GM18505 (cell line): ENCODE measurements at regions not wholly inside any gene's neighbourhood (a gene's known extent, or its start where the extent isn't known, plus 50 kb on each side); places are given as distances from the start of the nearest gene placed in this dataset.

Source experiments
- ATAC-seq: cut with Tn5 transposase; IDR thresholded peaks from one replicate; pipeline ENCODE4 v1.9.1; 2021; ENCODE audit not compliant: unreplicated experiment
- POLR2A ChIP-seq: IDR thresholded peaks from 4 replicates; pipeline ENCODE4 v1.6.1; 2011; ENCODE audit warnings: borderline replicate concordance; ENCODE audit not compliant: insufficient read depth, insufficient read length; ENCODE audit errors: extremely low read depth

DNA sequence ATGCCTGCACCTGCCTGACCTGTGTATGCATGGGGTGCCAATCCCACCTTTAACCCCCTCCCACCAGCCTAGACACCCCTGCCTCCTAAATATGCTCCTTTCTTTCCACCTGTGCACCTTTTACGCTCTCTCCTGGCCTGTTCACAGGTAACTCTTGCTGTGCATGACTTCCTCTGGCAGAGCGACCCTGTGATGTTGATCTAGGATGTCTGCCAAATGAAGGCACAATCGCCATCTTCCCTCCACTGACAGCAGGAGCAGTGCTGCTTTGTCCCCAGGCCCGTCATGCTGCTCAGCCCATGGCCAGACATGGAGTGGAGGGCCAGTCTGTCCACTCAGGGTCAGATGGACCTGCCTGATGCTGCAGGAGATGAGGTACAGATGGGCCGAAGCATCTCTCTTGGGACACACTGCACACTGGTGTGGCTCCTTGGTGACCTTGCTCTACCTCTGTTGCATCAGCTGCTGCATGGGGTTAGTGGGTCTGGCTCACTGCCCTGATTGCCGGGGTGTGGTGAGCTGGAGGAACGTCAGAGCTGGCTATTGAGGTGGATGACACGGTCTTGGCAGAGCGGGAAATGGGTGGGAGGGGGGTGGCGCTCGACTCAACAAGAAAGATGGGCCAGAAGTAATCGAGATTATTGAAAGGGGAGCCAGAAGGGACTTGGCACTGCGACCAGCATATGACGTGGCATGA is 101.7 kb upstream of the PITX1 start:
- ATAC-seq, result no peak
- no peak for TF ChIP-seq POLR2A

GRCh38 chr5:135134691-135135381 is 100.8 kb upstream of the PITX1 start:
- no peak for ATAC-seq
- no peak for TF ChIP-seq POLR2A

DNA sequence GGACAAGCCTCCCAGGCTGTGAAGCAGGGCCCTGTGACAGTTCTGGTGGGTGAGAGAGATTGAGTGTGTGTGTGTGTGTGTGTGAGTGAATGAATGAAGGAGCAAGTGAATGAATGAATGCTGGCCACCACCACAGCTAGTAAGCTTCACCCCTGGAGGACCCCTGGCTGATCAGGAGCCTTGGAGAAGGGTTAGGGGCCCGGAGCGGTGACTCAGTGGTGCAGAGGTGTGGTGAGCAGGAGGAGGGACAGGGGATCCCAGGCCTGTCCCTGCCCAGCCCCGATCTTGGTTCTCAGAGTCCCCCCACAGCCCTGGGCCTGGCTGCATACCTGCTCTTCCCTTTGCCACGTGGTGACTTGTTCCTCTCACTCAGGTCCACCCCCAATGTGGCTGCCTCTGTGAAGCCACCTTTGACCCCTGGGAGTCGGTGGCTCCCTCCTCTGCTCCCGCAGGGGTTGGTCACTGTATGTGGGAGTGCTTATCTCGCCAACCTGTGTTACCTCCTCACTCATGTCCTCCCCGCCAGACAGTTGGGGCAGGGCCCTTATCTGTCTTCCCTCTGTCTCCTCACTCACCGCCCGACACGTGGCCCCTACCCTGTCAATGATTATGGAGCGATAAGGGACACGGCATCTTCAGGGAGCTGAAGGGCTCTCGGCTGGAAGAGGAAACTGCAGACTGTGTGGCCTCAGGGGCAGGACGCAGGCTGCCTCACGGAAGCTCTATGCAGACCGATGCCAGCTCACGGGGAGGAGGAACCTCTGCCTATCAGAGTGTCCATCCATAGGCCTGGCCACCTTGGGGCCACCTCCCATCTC is 99.9 kb upstream of the PITX1 start:
- TF ChIP-seq POLR2A, result no peak
- ATAC-seq, result no peak

DNA sequence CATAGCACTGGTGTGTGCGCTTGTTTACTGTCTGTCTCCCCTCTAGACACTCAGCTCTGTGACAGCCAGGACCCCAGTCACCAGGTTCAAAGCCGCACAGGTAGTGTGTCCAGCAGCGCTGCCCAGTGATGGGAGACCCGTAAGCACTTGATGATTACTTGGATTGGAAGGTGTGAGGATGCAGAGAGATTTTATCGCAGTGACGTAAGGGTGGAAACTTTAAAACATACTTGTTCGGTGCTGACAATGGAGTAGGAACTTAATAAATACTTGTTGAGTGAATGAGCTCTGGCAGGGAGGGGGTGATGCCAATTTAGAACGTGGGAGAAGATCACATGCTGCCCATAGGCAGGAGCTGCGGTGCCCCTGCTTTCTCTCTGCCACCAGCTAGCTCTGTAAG is 99.2 kb upstream of the PITX1 start:
- no peak for ATAC-seq

GRCh38 chr5:135131801-135132680 is 98.0 kb upstream of the PITX1 start:
- no peak for ATAC-seq
- no peak for TF ChIP-seq POLR2A

More for the DNA sequence above, 99.2 kb upstream of the PITX1 start:
- TF ChIP-seq POLR2A, result no peak

- TF ChIP-seq POLR2A, result no peak
- ATAC-seq, result no peak
Observed at GRCh38 chr5:135130261-135131215, 96.5 kb upstream of the PITX1 start.

- ATAC-seq, result no peak
Observed at GRCh38 chr5:135129307-135129706, 95.3 kb upstream of the PITX1 start.

GRCh38 chr5:135128361-135128760 is 94.3 kb upstream of the PITX1 start:
- no peak for TF ChIP-seq POLR2A
- ATAC-seq, result no peak

More at GRCh38 chr5:135129307-135129706, 95.3 kb upstream of the PITX1 start:
- no peak for TF ChIP-seq POLR2A

DNA sequence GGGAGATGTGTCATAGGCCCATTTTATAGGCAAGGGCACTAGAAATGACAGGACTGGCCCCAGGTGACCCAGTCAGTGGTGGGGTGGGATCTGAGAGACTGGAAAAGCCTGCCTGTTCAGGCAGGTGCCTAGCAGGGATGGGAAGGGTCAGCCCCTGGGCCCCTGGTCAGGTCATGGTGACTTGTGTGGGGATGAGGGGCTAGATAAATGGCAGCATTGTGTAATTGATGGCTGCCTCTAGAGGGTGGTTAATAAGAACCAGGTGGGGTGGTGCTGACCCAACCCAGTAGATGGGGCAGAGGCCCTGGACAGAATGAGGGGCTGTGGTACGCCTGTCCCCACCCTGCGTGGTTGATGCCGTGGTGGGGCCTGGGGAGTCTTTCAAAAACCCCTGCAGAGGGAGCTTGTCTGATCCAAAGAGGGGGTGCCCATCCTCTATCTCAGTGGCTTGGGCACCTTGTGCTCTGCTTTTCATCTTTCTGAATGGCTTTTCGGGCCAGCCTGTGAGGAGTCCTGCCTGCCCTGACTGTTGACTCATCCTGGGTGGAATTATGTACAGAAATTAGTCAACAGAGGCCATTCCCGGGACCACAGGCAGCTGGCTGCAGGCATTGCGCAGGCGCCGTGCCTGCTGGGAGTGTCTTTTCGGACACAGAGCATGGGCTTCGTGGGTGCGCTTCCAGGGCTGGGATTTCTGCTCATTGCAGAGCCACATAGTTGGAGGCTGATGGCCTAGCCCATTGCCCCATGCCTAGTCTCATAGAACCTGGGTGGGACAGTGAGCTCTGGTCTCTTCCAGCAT is 93.6 kb upstream of the PITX1 start:
- TF ChIP-seq POLR2A, result no peak
- no peak for ATAC-seq

GRCh38 chr5:135126688-135127438 is 92.8 kb upstream of the PITX1 start:
- no peak for TF ChIP-seq POLR2A
- ATAC-seq, result no peak
